K562 (cell line): ENCODE measurements at regions not wholly inside any gene's neighbourhood (a gene's known extent, or its start where the extent isn't known, plus 50 kb on each side); places are given as distances from the start of the nearest gene placed in this dataset.

ENCODE experiments used
- ATAC-seq: fragments of 200-7000 bp; cut with Tn5 transposase; 3 replicates; pipeline ENCODE4 v1.9.1; 2020; ENCODE audit warnings: moderate library complexity
- BruUV-seq: library from RNA; stranded (reverse); fragments of 400-500 nt; replicated peaks from 2 replicates; lab custom pipeline; 2021; lab: Mats Ljungman, UMichigan
- CTCF ChIA-PET: fragments of 300-600 bp; formaldehyde crosslinking; extraction: SDS; loops from one replicate; lab custom pipeline; 2021; ENCODE audit warnings: low intra/inter-chr PET ratio; lab: Yijun Ruan, JAX
- POLR2A ChIA-PET: fragments of 300-600, 350-650 bp; sonication (Branson Sonifier 250); formaldehyde crosslinking; extraction: SDS; loops from one replicate; lab custom pipeline; 2021; ENCODE audit warnings: antibody characterized with exemption, inconsistent platforms; lab: Yijun Ruan, JAX
- DNase-seq, 4 experiments: peaks; one replicate each; pipeline versions ENCODE4 v3.0.0 to v3.0.0-alpha.2; 2011 to 2018; ENCODE audit warnings: low spot score in 3 of 4, mixed read lengths in 3 of 4; ENCODE audit errors: extremely low read depth in 1 of 4
- FAIRE-seq: peaks from 2 replicates; lab custom pipeline; 2011; peaks lifted over from hg19 to GRCh38; lab: Jason Lieb, UNC
- H2AFZ ChIP-seq: 2 replicates; pipeline ENCODE4 v1.6.0; 2011; ENCODE audit warnings: low read depth, low read length, control low read depth, inconsistent platforms
- H3K27ac ChIP-seq: fragments of 200-600 bp; 3 replicates; pipeline ENCODE4 v1.8.0; 2011; ENCODE audit warnings: low read depth, mild to moderate bottlenecking, control low read depth, inconsistent platforms, low read length, moderate library complexity, mixed read lengths; ENCODE audit errors: extremely low read depth
- H3K27me3 ChIP-seq, 2 experiments: fragments of 300-600 bp in 1 of 2; 2 replicates in 1 of 2; 3 replicates in 1 of 2; pipeline versions ENCODE4 v1.6.0 to v1.8.0; 2011; ENCODE audit warnings: inconsistent platforms in 2 of 2, low read length in 2 of 2, mild to moderate bottlenecking in 1 of 2, mixed read lengths in 1 of 2, moderate library complexity in 1 of 2; ENCODE audit not compliant: control insufficient read depth in 2 of 2, insufficient read depth in 2 of 2
- H3K36me3 ChIP-seq: fragments of 300-600 bp; 3 replicates; pipeline ENCODE4 v1.8.0; 2011; ENCODE audit warnings: mild to moderate bottlenecking, low read length, inconsistent platforms; ENCODE audit not compliant: control insufficient read depth, insufficient read depth
- H3K4me1 ChIP-seq, 2 experiments: fragments of 200-600 bp in 1 of 2; replicated peaks in 1 of 2; 2 replicates in 1 of 2; 3 replicates in 1 of 2; pipeline versions ENCODE4 v1.5.1 to v1.8.0; 2011; ENCODE audit warnings: inconsistent platforms in 2 of 2, low read length in 2 of 2, mild to moderate bottlenecking in 1 of 2, mixed read lengths in 1 of 2, moderate library complexity in 1 of 2; ENCODE audit not compliant: control insufficient read depth in 2 of 2, insufficient read depth in 2 of 2
- H3K4me2 ChIP-seq: 2 replicates; pipeline ENCODE4 v1.6.1; 2011; ENCODE audit warnings: low read length, control low read depth, inconsistent platforms, mixed read lengths; ENCODE audit not compliant: insufficient read depth
- H3K4me3 ChIP-seq: fragments of 200-600 bp; sonication (generic), shearing (Covaris generic); 2 replicates; pipeline ENCODE4 v1.5.1; 2016; ENCODE audit warnings: control low read depth, inconsistent platforms
- H3K79me2 ChIP-seq: fragments of 200-600 bp; 3 replicates; pipeline ENCODE4 v1.8.0; 2011; ENCODE audit warnings: low read length, inconsistent platforms; ENCODE audit not compliant: control insufficient read depth, insufficient read depth
- H3K9ac ChIP-seq, 2 experiments: 2 replicates each; pipeline versions ENCODE4 v1.6.0 to v1.6.1; 2011; ENCODE audit warnings: low read depth in 2 of 2, low read length in 2 of 2, control low read depth in 1 of 2, inconsistent platforms in 1 of 2, mild to moderate bottlenecking in 1 of 2, mixed read lengths in 1 of 2; ENCODE audit not compliant: insufficient read depth in 1 of 2
- H3K9me1 ChIP-seq: one replicate; pipeline ENCODE4 v1.6.0; 2011; ENCODE audit warnings: inconsistent platforms, mild to moderate bottlenecking, low read length, moderate library complexity; ENCODE audit not compliant: control insufficient read depth, insufficient read depth
- H3K9me3 ChIP-seq: replicated peaks from 2 replicates; pipeline ENCODE4 v1.5.1; 2011; ENCODE audit warnings: low read depth, low read length, inconsistent platforms; ENCODE audit not compliant: control insufficient read depth, insufficient read depth
- H4K20me1 ChIP-seq: replicated peaks from 2 replicates; pipeline ENCODE4 v1.6.1; 2011; ENCODE audit warnings: low read length, inconsistent platforms, mixed read lengths; ENCODE audit not compliant: control insufficient read depth, insufficient read depth
- HNRNPK ChIP-seq: fragments of 200-400 bp; formaldehyde crosslinking; IDR thresholded peaks from one replicate; pipeline ENCODE4 v1.6.1; 2018; ENCODE audit warnings: mild to moderate bottlenecking, low read depth, low read length; ENCODE audit not compliant: poor library complexity, severe bottlenecking
- STAG1 ChIP-seq: sonication (generic); formaldehyde crosslinking; IDR thresholded peaks from 2 replicates; pipeline ENCODE4 v1.5.0; 2020; ENCODE audit warnings: missing genetic modification reagents, borderline replicate concordance
- ZKSCAN8 ChIP-seq: fragments of 200-800 bp; sonication (Bioruptor generic); IDR thresholded peaks from 2 replicates; pipeline ENCODE4 v1.6.1; 2016; ENCODE audit warnings: missing genetic modification characterization, missing compliant biosample characterization
- ZNF324 ChIP-seq: fragments of 250-450 bp; sonication (Bioruptor Pico); IDR thresholded peaks from 2 replicates; pipeline ENCODE4 v1.4.0; 2020; ENCODE audit warnings: mild to moderate bottlenecking
- ZNF644 ChIP-seq: fragments of 200-800 bp; sonication (Bioruptor generic); IDR thresholded peaks from 2 replicates; pipeline ENCODE4 v1.6.1; 2016; ENCODE audit warnings: low read depth, missing genetic modification characterization, missing compliant biosample characterization
- WGBS: fragments of 100-300 bp; shearing (Covaris generic); methylation state at CpG from one replicate; pipeline ENCODE4 v1.1.6; 2016; ENCODE audit warnings: low coverage, mixed read lengths; ENCODE audit not compliant: insufficient coverage; ENCODE audit errors: missing lambda C conversion rate; 5-methylcytosine and 5-hydroxymethylcytosine counted together
- in situ Hi-C: fragments of 300-500 bp; cut with MboI; formaldehyde crosslinking; loops from 4 replicates; pipeline ENCODE4 v1.15.0; 2018; ENCODE audit warnings: inconsistent platforms, mixed read lengths
- intact Hi-C: fragments of 100-400 bp; cut with micrococcal nuclease; formaldehyde crosslinking; loops from 2 replicates; pipeline ENCODE4 v1.14.2; 2022
- TF ChIP-seq, protein P1 (sequence below): fragments of 250-450 bp; sonication (Bioruptor Pico); IDR thresholded peaks from 2 replicates; pipeline ENCODE4 v1.9.0; 2021; ENCODE audit warnings: mild to moderate bottlenecking
- TF ChIP-seq, protein P2 (sequence below): fragments of 250-450 bp; sonication (Bioruptor Pico); IDR thresholded peaks from 2 replicates; pipeline ENCODE4 v1.8.0; 2021; ENCODE audit warnings: borderline replicate concordance, mild to moderate bottlenecking, moderate library complexity; ENCODE audit not compliant: poor library complexity, severe bottlenecking

DNA sequence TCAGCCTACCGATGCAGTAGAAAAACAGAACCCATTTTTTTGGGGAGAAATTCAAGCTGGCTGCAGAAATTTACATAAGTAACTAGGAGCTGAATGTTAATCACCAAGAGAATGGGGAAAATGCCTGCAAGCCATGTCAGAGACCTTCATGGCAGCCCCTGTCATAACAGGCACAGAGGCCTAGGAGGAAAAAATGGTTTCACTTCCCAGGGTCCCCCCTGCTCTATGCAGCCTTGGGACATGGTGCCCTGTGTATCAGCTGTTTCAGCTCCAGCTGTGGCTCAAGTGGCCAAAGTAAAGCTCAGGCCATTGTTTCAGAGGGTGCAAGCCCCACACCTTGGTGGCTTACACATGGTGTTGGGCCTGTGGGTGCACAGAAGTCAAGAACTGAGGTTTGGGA lies 842.5 kb downstream of the FLRT2 start:
- TF ChIP-seq ZKSCAN8 (CRISPR knock-in tag) (no peak), HNRNPK (no peak), ZNF644 (tag) (no peak), STAG1 (CRISPR knock-in tag) (no peak), ZNF324 (no peak)
- TF ChIP-seq, protein P1, sequence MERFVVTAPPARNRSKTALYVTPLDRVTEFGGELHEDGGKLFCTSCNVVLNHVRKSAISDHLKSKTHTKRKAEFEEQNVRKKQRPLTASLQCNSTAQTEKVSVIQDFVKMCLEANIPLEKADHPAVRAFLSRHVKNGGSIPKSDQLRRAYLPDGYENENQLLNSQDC (CRISPR knock-in tag) = no peak
- TF ChIP-seq, protein P2, sequence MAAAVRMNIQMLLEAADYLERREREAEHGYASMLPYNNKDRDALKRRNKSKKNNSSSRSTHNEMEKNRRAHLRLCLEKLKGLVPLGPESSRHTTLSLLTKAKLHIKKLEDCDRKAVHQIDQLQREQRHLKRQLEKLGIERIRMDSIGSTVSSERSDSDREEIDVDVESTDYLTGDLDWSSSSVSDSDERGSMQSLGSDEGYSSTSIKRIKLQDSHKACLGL (CRISPR knock-in tag) = no peak
- Histone ChIP-seq H3K4me3 (no peak overlapping the region), H4K20me1 (no peaks in the 10 kb centered on the region), H3K9me1 (no peaks in the 10 kb centered on the region), H3K27me3 (no peaks in the 10 kb centered on the region), H2AFZ (no peak overlapping the region), H3K4me1 (no peaks in the 10 kb centered on the region), H3K36me3 (no peaks in the 10 kb centered on the region), H3K79me2 (no peaks in the 10 kb centered on the region), H3K9me3 (no peaks in the 10 kb centered on the region), H3K9ac (no peak overlapping the region), H3K4me2 (no peak overlapping the region), H3K27ac (no peak overlapping the region)
- DNase-seq (no peak), FAIRE-seq (no peak), ATAC-seq (no peak)
- in situ Hi-C loops (no loop called here), intact Hi-C loops (no loop called here)
- ChIA-PET CTCF (interaction anchor here (0.6 kb wide), 1 partner anchor 29 kb away, joined by 3 read pairs; no protein-coding TSS in a partner anchor), POLR2A (no interaction called here)
- WGBS = 0% methylated on average over 1 of the region's 1 CpG
- no TSS peak for BruUV-seq
